A549 (cell line): ENCODE measurements at regions not wholly inside any gene's neighbourhood (a gene's known extent, or its start where the extent isn't known, plus 50 kb on each side); places are given as distances from the start of the nearest gene placed in this dataset.

Experiments used
- ATAC-seq, 2 experiments: fragments of 200-7000 bp in 1 of 2; fragments of >200 bp in 1 of 2; cut with Nextera tagmentation in 1 of 2; cut with Tn5 transposase in 1 of 2; 3 replicates each; pipeline versions ENCODE4 v1.8.0 to v1.9.1; 2018 to 2020; ENCODE audit warnings: mild to moderate bottlenecking in 1 of 2, moderate library complexity in 1 of 2
- CTCF ChIA-PET: fragments of 300-600 bp; sonication (Branson Sonifier 250); formaldehyde crosslinking; extraction: SDS; loops from one replicate; lab custom pipeline; 2021; ENCODE audit warnings: antibody characterized with exemption, inconsistent platforms; lab: Yijun Ruan, JAX
- POLR2A ChIA-PET: fragments of 350-600 bp; formaldehyde crosslinking; extraction: SDS; loops from one replicate; lab custom pipeline; 2021; ENCODE audit warnings: antibody characterized with exemption, inconsistent platforms; lab: Yijun Ruan, JAX
- DNase-seq, 2 experiments: peaks; one replicate each; pipeline versions ENCODE4 v3.0.0 to v3.0.0-alpha.2; 2011 to 2016; ENCODE audit warnings: low read depth in 1 of 2, low spot score in 1 of 2
- FAIRE-seq: peaks from 2 replicates; lab custom pipeline; 2011; peaks lifted over from hg19 to GRCh38; lab: Jason Lieb, UNC
- H3K27ac ChIP-seq, 2 experiments: fragments of >200 bp; sonication (Bioruptor Twin); formaldehyde crosslinking; 3 replicates each; pipeline ENCODE4 v1.5.1; 2016 to 2017
- H3K4me1 ChIP-seq: fragments of >200 bp; sonication (Bioruptor Twin); formaldehyde crosslinking; 3 replicates; pipeline ENCODE4 v1.6.1; 2016
- H3K4me2 ChIP-seq: fragments of >200 bp; sonication (Bioruptor Twin); formaldehyde crosslinking; 3 replicates; pipeline ENCODE4 v1.6.1; 2016
- H3K4me3 ChIP-seq: fragments of >200 bp; sonication (Bioruptor Twin); formaldehyde crosslinking; 3 replicates; pipeline ENCODE4 v1.5.1; 2016
- H3K9me3 ChIP-seq: fragments of >200 bp; sonication (Bioruptor Twin); formaldehyde crosslinking; 3 replicates; pipeline ENCODE4 v1.6.1; 2016
- CBX2 ChIP-seq: fragments of 200-600 bp; sonication (generic); IDR thresholded peaks from 2 replicates; pipeline ENCODE4 v1.6.1; 2016; ENCODE audit warnings: low read depth, mild to moderate bottlenecking, borderline replicate concordance
- CEBPB ChIP-seq, 2 experiments: fragments of >200 bp in 1 of 2; sonication (Bioruptor Twin) in 1 of 2; formaldehyde crosslinking in 1 of 2; IDR thresholded peaks; 2 replicates each; pipeline ENCODE4 v1.6.1; 2012 to 2016
- CHD2 ChIP-seq: fragments of 150-350 bp; IDR thresholded peaks from 2 replicates; pipeline ENCODE4 v1.6.1; 2014; ENCODE audit warnings: low read length; ENCODE audit not compliant: partially characterized antibody
- EHMT2 ChIP-seq: fragments of 200-600 bp; sonication (generic); IDR thresholded peaks from 2 replicates; pipeline ENCODE4 v1.6.1; 2016; ENCODE audit warnings: antibody characterized with exemption, low read depth, mild to moderate bottlenecking, moderate library complexity
- FOSB ChIP-seq: fragments of 250-450 bp; sonication (Bioruptor Pico); IDR thresholded peaks from 2 replicates; pipeline ENCODE4 v1.5.0; 2020; ENCODE audit warnings: mild to moderate bottlenecking, moderate library complexity
- GATA3 ChIP-seq: IDR thresholded peaks from 2 replicates; pipeline ENCODE4 v1.6.1; 2012; ENCODE audit warnings: borderline replicate concordance
- HEYL ChIP-seq: fragments of 250-450 bp; sonication (Bioruptor Pico); IDR thresholded peaks from 2 replicates; pipeline ENCODE4 v1.8.0; 2021; ENCODE audit warnings: mild to moderate bottlenecking, moderate library complexity
- HOXA7 ChIP-seq: fragments of 250-450 bp; sonication (Bioruptor Pico); IDR thresholded peaks from 2 replicates; pipeline ENCODE4 v1.5.0; 2020; ENCODE audit warnings: mild to moderate bottlenecking, moderate library complexity
- JUN ChIP-seq, 2 experiments: fragments of >200 bp; sonication (Bioruptor Twin); formaldehyde crosslinking; IDR thresholded peaks; 2 replicates in 1 of 2; 3 replicates in 1 of 2; pipeline ENCODE4 v1.6.1; 2016 to 2017
- KDM1A ChIP-seq: fragments of 200-600 bp; sonication (generic); IDR thresholded peaks from 2 replicates; pipeline ENCODE4 v1.6.1; 2016; ENCODE audit warnings: low read depth, mild to moderate bottlenecking
- NPAS2 ChIP-seq: fragments of 250-450 bp; sonication (Bioruptor Pico); IDR thresholded peaks from 2 replicates; pipeline ENCODE4 v1.8.0; 2022; ENCODE audit warnings: mild to moderate bottlenecking, moderate library complexity, borderline replicate concordance
- PHF8 ChIP-seq: fragments of 200-600 bp; sonication (generic); IDR thresholded peaks from 2 replicates; pipeline ENCODE4 v1.6.1; 2016; ENCODE audit warnings: low read depth, mild to moderate bottlenecking, antibody characterized with exemption, moderate library complexity, borderline replicate concordance
- POLR2A ChIP-seq: IDR thresholded peaks from 2 replicates; pipeline ENCODE4 v1.6.1; 2012; ENCODE audit warnings: mild to moderate bottlenecking, low read length
- RAD21 ChIP-seq, 2 experiments: fragments of >200 bp in 1 of 2; sonication (Bioruptor Twin) in 1 of 2; formaldehyde crosslinking in 1 of 2; IDR thresholded peaks in 1 of 2; conservative IDR thresholded peaks in 1 of 2; 2 replicates in 1 of 2; 3 replicates in 1 of 2; pipeline ENCODE4 v1.6.1; 2012 to 2018; ENCODE audit warnings: inconsistent platforms in 1 of 2
- RARB ChIP-seq: fragments of 250-450 bp; sonication (Bioruptor Pico); IDR thresholded peaks from 2 replicates; pipeline ENCODE4 v1.8.0; 2021; ENCODE audit warnings: mild to moderate bottlenecking, moderate library complexity
- SMC3 ChIP-seq: fragments of >200 bp; sonication (Bioruptor Twin); formaldehyde crosslinking; IDR thresholded peaks from 3 replicates; pipeline ENCODE4 v1.6.1; 2018; ENCODE audit warnings: inconsistent platforms
- SREBF2 ChIP-seq: fragments of 450-650 bp; IDR thresholded peaks from 2 replicates; pipeline ENCODE4 v1.6.1; 2014; ENCODE audit warnings: mild to moderate bottlenecking, moderate library complexity
- TFCP2L1 ChIP-seq: fragments of 250-450 bp; sonication (Bioruptor Pico); IDR thresholded peaks from 2 replicates; pipeline ENCODE4 v1.5.0; 2021; ENCODE audit warnings: mild to moderate bottlenecking
- TP53 ChIP-seq: fragments of 250-450 bp; sonication (Bioruptor Pico); IDR thresholded peaks from 2 replicates; pipeline ENCODE4 v1.5.0; 2021; ENCODE audit warnings: mild to moderate bottlenecking, moderate library complexity
- WGBS: methylation state at CpG from one replicate; pipeline ENCODE4 v1.1.6; 2017; ENCODE audit errors: missing lambda C conversion rate; 5-methylcytosine and 5-hydroxymethylcytosine counted together
- TF ChIP-seq, protein P1 (sequence below): IDR thresholded peaks from 2 replicates; pipeline ENCODE4 v1.6.1; 2012; ENCODE audit warnings: low read depth, borderline replicate concordance
- TF ChIP-seq, protein P2 (sequence below): fragments of >200 bp; sonication (Bioruptor Twin); formaldehyde crosslinking; IDR thresholded peaks from 2 replicates; pipeline ENCODE4 v1.6.1; 2016
- TF ChIP-seq, protein P3 (sequence below): fragments of 450-650 bp; IDR thresholded peaks from 2 replicates; pipeline ENCODE4 v1.6.1; 2014; ENCODE audit warnings: antibody characterized with exemption
- TF ChIP-seq, protein P4 (sequence below): fragments of >200 bp; sonication (Bioruptor Twin); formaldehyde crosslinking; IDR thresholded peaks from 3 replicates; pipeline ENCODE4 v1.6.1; 2016
- TF ChIP-seq, protein P5 (sequence below): fragments of 200-600 bp; sonication (generic); IDR thresholded peaks from 2 replicates; pipeline ENCODE4 v1.6.1; 2016; ENCODE audit warnings: antibody characterized with exemption, mild to moderate bottlenecking, moderate library complexity

DNA sequence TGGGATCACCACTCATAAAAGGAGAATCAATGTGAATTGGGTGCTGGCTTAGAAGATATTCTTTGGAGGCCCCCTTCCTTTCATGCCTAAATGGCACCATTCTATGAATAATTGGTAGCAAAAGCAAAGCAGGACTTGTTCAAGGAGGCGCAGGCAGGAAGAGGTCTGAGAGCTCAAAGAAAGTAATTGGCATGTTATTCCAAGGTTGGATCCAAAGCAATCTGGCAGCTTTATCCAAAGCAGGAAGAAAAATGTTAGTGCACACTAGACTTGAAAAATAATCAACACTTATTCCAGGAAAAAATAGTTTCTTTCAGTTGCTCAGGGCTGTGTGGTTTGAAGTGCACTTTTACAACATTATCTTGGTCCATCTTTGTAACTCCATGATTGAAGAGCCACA, 326.4 kb downstream of the NUAK1 start:
- no peak for DNase-seq
- CTCF ChIA-PET: no interaction called here
- H3K4me1 ChIP-seq: no peaks in the 10 kb centered on the region
- H3K4me2 ChIP-seq: no peak overlapping the region
- 85% methylated on average over 1 of the region's 1 CpG for WGBS
- no peak for ATAC-seq
- FAIRE-seq: no peak
- no peak overlapping the region for H3K27ac ChIP-seq
- TF ChIP-seq, protein P1, sequence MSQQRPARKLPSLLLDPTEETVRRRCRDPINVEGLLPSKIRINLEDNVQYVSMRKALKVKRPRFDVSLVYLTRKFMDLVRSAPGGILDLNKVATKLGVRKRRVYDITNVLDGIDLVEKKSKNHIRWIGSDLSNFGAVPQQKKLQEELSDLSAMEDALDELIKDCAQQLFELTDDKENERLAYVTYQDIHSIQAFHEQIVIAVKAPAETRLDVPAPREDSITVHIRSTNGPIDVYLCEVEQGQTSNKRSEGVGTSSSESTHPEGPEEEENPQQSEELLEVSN: no peak
- TF ChIP-seq, protein P2, sequence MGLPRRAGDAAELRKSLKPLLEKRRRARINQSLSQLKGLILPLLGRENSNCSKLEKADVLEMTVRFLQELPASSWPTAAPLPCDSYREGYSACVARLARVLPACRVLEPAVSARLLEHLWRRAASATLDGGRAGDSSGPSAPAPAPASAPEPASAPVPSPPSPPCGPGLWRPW: no peak
- TF ChIP-seq PHF8 (no peak), RAD21 (conservative IDR thresholded peaks at IDR 0.05 in 1 of 2, IDR thresholded peaks at IDR 0.05 in 1 of 2) (no peak), CBX2 (no peak), HEYL (CRISPR knock-in tag) (no peak), RARB (CRISPR knock-in tag) (no peak), HOXA7 (CRISPR knock-in tag) (no peak), TFCP2L1 (CRISPR knock-in tag) (no peak), TP53 (CRISPR knock-in tag) (no peak), CEBPB (IDR thresholded peaks at IDR 0.05) (no peak), POLR2A (no peak), SMC3 (no peak), GATA3 (no peak), CHD2 (no peak)
- TF ChIP-seq, protein P3, sequence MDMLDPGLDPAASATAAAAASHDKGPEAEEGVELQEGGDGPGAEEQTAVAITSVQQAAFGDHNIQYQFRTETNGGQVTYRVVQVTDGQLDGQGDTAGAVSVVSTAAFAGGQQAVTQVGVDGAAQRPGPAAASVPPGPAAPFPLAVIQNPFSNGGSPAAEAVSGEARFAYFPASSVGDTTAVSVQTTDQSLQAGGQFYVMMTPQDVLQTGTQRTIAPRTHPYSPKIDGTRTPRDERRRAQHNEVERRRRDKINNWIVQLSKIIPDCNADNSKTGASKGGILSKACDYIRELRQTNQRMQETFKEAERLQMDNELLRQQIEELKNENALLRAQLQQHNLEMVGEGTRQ: no peak
- TF ChIP-seq, all 56 proteins: peak for 0
- H3K4me3 ChIP-seq: no peak overlapping the region
- POLR2A ChIA-PET: no interaction called here
- H3K9me3 ChIP-seq: no peaks in the 10 kb centered on the region

DNA sequence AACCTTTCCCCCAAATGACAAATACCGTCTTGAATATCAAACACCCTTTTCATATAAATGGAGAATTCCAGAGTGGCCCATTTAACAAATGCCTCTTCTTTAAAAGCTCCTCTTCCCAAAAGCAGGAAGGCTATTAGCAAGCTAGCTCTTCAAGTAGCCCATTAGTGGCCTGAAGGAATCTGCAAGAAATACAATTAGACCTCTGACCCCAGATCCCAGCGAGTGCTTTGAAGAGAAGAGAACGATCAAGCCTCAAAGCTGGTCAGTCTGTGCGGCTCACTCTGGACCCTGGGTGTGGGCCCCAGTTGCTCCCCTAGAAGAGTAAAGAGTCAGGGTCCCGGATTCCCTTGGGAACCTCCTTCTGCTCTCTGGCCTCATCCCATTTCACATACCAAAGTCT, 325.6 kb downstream of the NUAK1 start:
- WGBS: 77% methylated on average over 5 of the region's 5 CpGs
- no peak for TF ChIP-seq CBX2
- TF ChIP-seq EHMT2: no peak
- TF ChIP-seq NPAS2 (CRISPR knock-in tag): no peak
- TF ChIP-seq TP53 (CRISPR knock-in tag): no peak
- no peak for TF ChIP-seq KDM1A
- TF ChIP-seq SREBF2: no peak
- TF ChIP-seq, protein P4, sequence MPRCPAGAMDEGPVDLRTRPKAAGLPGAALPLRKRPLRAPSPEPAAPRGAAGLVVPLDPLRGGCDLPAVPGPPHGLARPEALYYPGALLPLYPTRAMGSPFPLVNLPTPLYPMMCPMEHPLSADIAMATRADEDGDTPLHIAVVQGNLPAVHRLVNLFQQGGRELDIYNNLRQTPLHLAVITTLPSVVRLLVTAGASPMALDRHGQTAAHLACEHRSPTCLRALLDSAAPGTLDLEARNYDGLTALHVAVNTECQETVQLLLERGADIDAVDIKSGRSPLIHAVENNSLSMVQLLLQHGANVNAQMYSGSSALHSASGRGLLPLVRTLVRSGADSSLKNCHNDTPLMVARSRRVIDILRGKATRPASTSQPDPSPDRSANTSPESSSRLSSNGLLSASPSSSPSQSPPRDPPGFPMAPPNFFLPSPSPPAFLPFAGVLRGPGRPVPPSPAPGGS: no peak
- TF ChIP-seq, protein P1: no peak
- TF ChIP-seq, protein P5, sequence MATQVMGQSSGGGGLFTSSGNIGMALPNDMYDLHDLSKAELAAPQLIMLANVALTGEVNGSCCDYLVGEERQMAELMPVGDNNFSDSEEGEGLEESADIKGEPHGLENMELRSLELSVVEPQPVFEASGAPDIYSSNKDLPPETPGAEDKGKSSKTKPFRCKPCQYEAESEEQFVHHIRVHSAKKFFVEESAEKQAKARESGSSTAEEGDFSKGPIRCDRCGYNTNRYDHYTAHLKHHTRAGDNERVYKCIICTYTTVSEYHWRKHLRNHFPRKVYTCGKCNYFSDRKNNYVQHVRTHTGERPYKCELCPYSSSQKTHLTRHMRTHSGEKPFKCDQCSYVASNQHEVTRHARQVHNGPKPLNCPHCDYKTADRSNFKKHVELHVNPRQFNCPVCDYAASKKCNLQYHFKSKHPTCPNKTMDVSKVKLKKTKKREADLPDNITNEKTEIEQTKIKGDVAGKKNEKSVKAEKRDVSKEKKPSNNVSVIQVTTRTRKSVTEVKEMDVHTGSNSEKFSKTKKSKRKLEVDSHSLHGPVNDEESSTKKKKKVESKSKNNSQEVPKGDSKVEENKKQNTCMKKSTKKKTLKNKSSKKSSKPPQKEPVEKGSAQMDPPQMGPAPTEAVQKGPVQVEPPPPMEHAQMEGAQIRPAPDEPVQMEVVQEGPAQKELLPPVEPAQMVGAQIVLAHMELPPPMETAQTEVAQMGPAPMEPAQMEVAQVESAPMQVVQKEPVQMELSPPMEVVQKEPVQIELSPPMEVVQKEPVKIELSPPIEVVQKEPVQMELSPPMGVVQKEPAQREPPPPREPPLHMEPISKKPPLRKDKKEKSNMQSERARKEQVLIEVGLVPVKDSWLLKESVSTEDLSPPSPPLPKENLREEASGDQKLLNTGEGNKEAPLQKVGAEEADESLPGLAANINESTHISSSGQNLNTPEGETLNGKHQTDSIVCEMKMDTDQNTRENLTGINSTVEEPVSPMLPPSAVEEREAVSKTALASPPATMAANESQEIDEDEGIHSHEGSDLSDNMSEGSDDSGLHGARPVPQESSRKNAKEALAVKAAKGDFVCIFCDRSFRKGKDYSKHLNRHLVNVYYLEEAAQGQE: no peak
- no peak for TF ChIP-seq JUN (IDR thresholded peaks at IDR 0.05)
- TF ChIP-seq FOSB (CRISPR knock-in tag): no peak
- TF ChIP-seq SMC3: no peak
- ATAC-seq: no peak
- Histone ChIP-seq H3K27ac (no peak overlapping the region), H3K4me1 (no peaks in the 10 kb centered on the region), H3K4me2 (no peak overlapping the region), H3K4me3 (no peak overlapping the region), H3K9me3 (no peaks in the 10 kb centered on the region)
- no peak for FAIRE-seq
- CTCF ChIA-PET: interaction anchor here (1.0 kb wide), 1 partner anchor 335 kb away, joined by 3 read pairs; no protein-coding TSS in a partner anchor
- no peak for DNase-seq
- POLR2A ChIA-PET: no interaction called here
